ENCODE measurements at regions not wholly inside any gene's neighbourhood (a gene's known extent, or its start where the extent isn't known, plus 50 kb on each side); places are given as distances from the start of the nearest gene placed in this dataset.

GRCh38 chr9:90055226-90055625 lies 450.4 kb downstream of the GADD45G start:
- Mint-ChIP-seq H3K4me3 (no peak overlapping the region), H3K27me3 (peaks cover 45% of the 10 kb centered on the region), H3K9me3 (ENCODE audit: low read depth) (no peaks in the 10 kb centered on the region), H3K36me3 (no peaks in the 10 kb centered on the region), H3K27ac (no peak overlapping the region), H3K4me1 (no peaks in the 10 kb centered on the region)
- CTCF ChIA-PET: no interaction called here
- DNase-seq: no peak
- no peak for ATAC-seq

GRCh38 chr9:90057361-90057760 lies 452.5 kb downstream of the GADD45G start:
- H3K27ac Mint-ChIP-seq: no peak overlapping the region

GRCh38 chr9:90058182-90058763 lies 453.5 kb downstream of the GADD45G start:
- Mint-ChIP-seq H3K4me3 (no peak overlapping the region), H3K27me3 (peaks cover 41% of the 10 kb centered on the region), H3K27ac (no peak overlapping the region), H3K4me1 (no peaks in the 10 kb centered on the region), H3K36me3 (no peaks in the 10 kb centered on the region), H3K9me3 (ENCODE audit: low read depth) (no peaks in the 10 kb centered on the region)
- no peak for DNase-seq
- CTCF ChIA-PET: no interaction called here
- ATAC-seq: no peak

More at GRCh38 chr9:90057361-90057760, 452.5 kb downstream of the GADD45G start:
- Mint-ChIP-seq H3K4me1 (no peaks in the 10 kb centered on the region), H3K9me3 (ENCODE audit: low read depth) (no peaks in the 10 kb centered on the region), H3K4me3 (no peak overlapping the region), H3K36me3 (no peaks in the 10 kb centered on the region), H3K27me3 (peaks cover 42% of the 10 kb centered on the region)
- ATAC-seq: no peak
- CTCF ChIA-PET: interaction anchor here (1.2 kb wide), 1 partner anchor 459 kb away, joined by 3 read pairs; no protein-coding TSS in a partner anchor
- DNase-seq: no peak

GRCh38 chr9:90059436-90059835 lies 454.6 kb downstream of the GADD45G start:
- no peak overlapping the region for H3K27ac Mint-ChIP-seq

GRCh38 chr9:90060256-90060655 lies 455.4 kb downstream of the GADD45G start:
- Mint-ChIP-seq H3K4me1 (no peaks in the 10 kb centered on the region), H3K27ac (no peak overlapping the region), H3K36me3 (no peaks in the 10 kb centered on the region), H3K27me3 (peaks cover 29% of the 10 kb centered on the region), H3K4me3 (no peak overlapping the region), H3K9me3 (ENCODE audit: low read depth) (no peaks in the 10 kb centered on the region)
- DNase-seq: no peak
- ATAC-seq: no peak
- CTCF ChIA-PET: no interaction called here

More at GRCh38 chr9:90059436-90059835, 454.6 kb downstream of the GADD45G start:
- no peak for DNase-seq
- no peaks in the 10 kb centered on the region for H3K4me1 Mint-ChIP-seq
- H3K27me3 Mint-ChIP-seq: peaks cover 30% of the 10 kb centered on the region
- no peaks in the 10 kb centered on the region for H3K36me3 Mint-ChIP-seq
- H3K9me3 Mint-ChIP-seq (ENCODE audit: low read depth): no peaks in the 10 kb centered on the region
- ATAC-seq: no peak
- CTCF ChIA-PET: no interaction called here
- H3K4me3 Mint-ChIP-seq: no peak overlapping the region

GRCh38 chr9:90061187-90061586 lies 456.4 kb downstream of the GADD45G start:
- H3K9me3 Mint-ChIP-seq (ENCODE audit: low read depth): no peaks in the 10 kb centered on the region
- H3K4me3 Mint-ChIP-seq: no peak overlapping the region
- ATAC-seq (no peak), DNase-seq (no peak)
- no peaks in the 10 kb centered on the region for H3K36me3 Mint-ChIP-seq
- H3K27ac Mint-ChIP-seq: no peak overlapping the region
- CTCF ChIA-PET: no interaction called here
- H3K4me1 Mint-ChIP-seq: no peaks in the 10 kb centered on the region
- H3K27me3 Mint-ChIP-seq: peaks cover 30% of the 10 kb centered on the region

- no peak overlapping the region for H3K4me3 Mint-ChIP-seq
- H3K27me3 Mint-ChIP-seq: peaks cover 43% of the 10 kb centered on the region
- no peaks in the 10 kb centered on the region for H3K4me1 Mint-ChIP-seq
- H3K27ac Mint-ChIP-seq: no peak overlapping the region
- DNase-seq (no peak), ATAC-seq (no peak)
- H3K9me3 Mint-ChIP-seq (ENCODE audit: low read depth): no peaks in the 10 kb centered on the region
- CTCF ChIA-PET: no interaction called here
- H3K36me3 Mint-ChIP-seq: no peaks in the 10 kb centered on the region
Observed at GRCh38 chr9:90062982-90063381, 458.2 kb downstream of the GADD45G start.

- no peaks in the 10 kb centered on the region for H3K36me3 Mint-ChIP-seq
- CTCF ChIA-PET: no interaction called here
- no peaks in the 10 kb centered on the region for H3K9me3 Mint-ChIP-seq (ENCODE audit: low read depth)
- no peak for ATAC-seq
- no peak overlapping the region for H3K4me3 Mint-ChIP-seq
- no peak for DNase-seq
- no peaks in the 10 kb centered on the region for H3K4me1 Mint-ChIP-seq
- H3K27me3 Mint-ChIP-seq: peaks cover 53% of the 10 kb centered on the region
- H3K27ac Mint-ChIP-seq: no peak overlapping the region
Observed at GRCh38 chr9:90064248-90064647, 459.4 kb downstream of the GADD45G start.

- no peaks in the 10 kb centered on the region for H3K36me3 Mint-ChIP-seq
Observed at GRCh38 chr9:90064971-90065370, 460.2 kb downstream of the GADD45G start.

GRCh38 chr9:90065851-90066250 lies 461.0 kb downstream of the GADD45G start:
- CTCF ChIA-PET: no interaction called here
- Mint-ChIP-seq H3K27ac (no peak overlapping the region), H3K27me3 (peaks cover 61% of the 10 kb centered on the region), H3K36me3 (no peaks in the 10 kb centered on the region), H3K4me3 (no peak overlapping the region), H3K4me1 (no peaks in the 10 kb centered on the region), H3K9me3 (ENCODE audit: low read depth) (no peaks in the 10 kb centered on the region)
- DNase-seq (no peak), ATAC-seq (no peak)

More at GRCh38 chr9:90064971-90065370, 460.2 kb downstream of the GADD45G start:
- DNase-seq: no peak
- CTCF ChIA-PET: no interaction called here
- H3K27ac Mint-ChIP-seq: no peak overlapping the region
- H3K4me3 Mint-ChIP-seq: no peak overlapping the region
- H3K4me1 Mint-ChIP-seq: no peaks in the 10 kb centered on the region
- no peak for ATAC-seq
- peaks cover 57% of the 10 kb centered on the region for H3K27me3 Mint-ChIP-seq
- H3K9me3 Mint-ChIP-seq (ENCODE audit: low read depth): no peaks in the 10 kb centered on the region

GRCh38 chr9:90069085-90069484 lies 464.3 kb downstream of the GADD45G start:
- Mint-ChIP-seq H3K36me3 (no peaks in the 10 kb centered on the region), H3K27ac (no peak overlapping the region), H3K4me3 (no peak overlapping the region), H3K27me3 (peaks cover 71% of the 10 kb centered on the region), H3K9me3 (ENCODE audit: low read depth) (no peaks in the 10 kb centered on the region), H3K4me1 (peaks cover 6% of the 10 kb centered on the region)
- ATAC-seq: no peak
- no peak for DNase-seq
- CTCF ChIA-PET: interaction anchor here (1.0 kb wide), 1 partner anchor 12 kb away, joined by 3 read pairs; no protein-coding TSS in a partner anchor

GRCh38 chr9:90070056-90070455 lies 465.2 kb downstream of the GADD45G start:
- CTCF ChIA-PET: no interaction called here
- H3K36me3 Mint-ChIP-seq: no peaks in the 10 kb centered on the region
- no peak overlapping the region for H3K4me3 Mint-ChIP-seq
- DNase-seq (no peak), ATAC-seq (no peak)
- no peak overlapping the region for H3K27ac Mint-ChIP-seq
- peaks cover 74% of the 10 kb centered on the region for H3K27me3 Mint-ChIP-seq
- H3K9me3 Mint-ChIP-seq (ENCODE audit: low read depth): no peaks in the 10 kb centered on the region
- H3K4me1 Mint-ChIP-seq: peaks cover 9% of the 10 kb centered on the region

- Mint-ChIP-seq H3K27me3 (peaks cover 74% of the 10 kb centered on the region), H3K9me3 (ENCODE audit: low read depth) (no peaks in the 10 kb centered on the region), H3K4me3 (no peak overlapping the region), H3K36me3 (no peaks in the 10 kb centered on the region), H3K4me1 (peaks cover 9% of the 10 kb centered on the region), H3K27ac (no peak overlapping the region)
- no peak for ATAC-seq
- no peak for DNase-seq
- CTCF ChIA-PET: no interaction called here
Observed at GRCh38 chr9:90070469-90070868, 465.7 kb downstream of the GADD45G start.

GRCh38 chr9:90070931-90071660 lies 466.3 kb downstream of the GADD45G start:
- DNase-seq (no peak), ATAC-seq (no peak)
- Mint-ChIP-seq H3K27ac (no peak overlapping the region), H3K9me3 (ENCODE audit: low read depth) (no peaks in the 10 kb centered on the region), H3K4me1 (peaks cover 9% of the 10 kb centered on the region), H3K4me3 (no peak overlapping the region), H3K36me3 (no peaks in the 10 kb centered on the region), H3K27me3 (peaks cover 77% of the 10 kb centered on the region)
- CTCF ChIA-PET: no interaction called here
